CD4-positive, alpha-beta memory T cell (primary cell): ENCODE measurements at regions not wholly inside any gene's neighbourhood (a gene's known extent, or its start where the extent isn't known, plus 50 kb on each side); places are given as distances from the start of the nearest gene placed in this dataset.

ENCODE experiments used
- CTCF ChIA-PET: fragments of 350-600 bp; sonication (Branson Sonifier 250); formaldehyde crosslinking; loops from one replicate; lab custom pipeline; 2021; ENCODE audit warnings: inconsistent platforms; ENCODE audit not compliant: partially characterized antibody; lab: Charles Lee
- POLR2A ChIA-PET: fragments of 350-600 bp; sonication (Branson Sonifier 250); formaldehyde crosslinking; loops from one replicate; lab custom pipeline; 2021; ENCODE audit not compliant: partially characterized antibody; lab: Charles Lee
- DNase-seq, 5 donors: peaks; one replicate each; pipeline versions ENCODE4 v3.0.0 to v3.0.0-alpha.2; 2020 to 2022; ENCODE audit warnings: mixed read lengths in 1 of 5
- H3K27ac ChIP-seq: one replicate; pipeline ENCODE4 v1.7.0; 2013; ENCODE audit warnings: low read depth, low read length
- H3K27me3 ChIP-seq: 2 replicates; pipeline ENCODE4 v1.7.0; 2013; ENCODE audit warnings: mild to moderate bottlenecking, low read length, moderate library complexity; ENCODE audit not compliant: insufficient read depth
- H3K36me3 ChIP-seq: 2 replicates; pipeline ENCODE4 v1.7.0; 2013; ENCODE audit warnings: mild to moderate bottlenecking, low read length, moderate library complexity; ENCODE audit not compliant: insufficient read depth
- H3K4me1 ChIP-seq: 2 replicates; pipeline ENCODE4 v1.7.0; 2013; ENCODE audit warnings: mild to moderate bottlenecking, low read length, moderate library complexity; ENCODE audit not compliant: insufficient read depth
- H3K4me3 ChIP-seq, 2 donors: one replicate each; pipeline ENCODE4 v1.7.0; 2013; ENCODE audit warnings: low read length in 2 of 2, mild to moderate bottlenecking in 1 of 2
- H3K9me3 ChIP-seq, 2 donors: one replicate each; pipeline ENCODE4 v1.7.0; 2013; ENCODE audit warnings: low read length in 2 of 2, control low read depth in 1 of 2; ENCODE audit not compliant: control insufficient read depth in 1 of 2
- H3K27ac Mint-ChIP-seq, 7 donors: one replicate each; pipeline ENCODE4 v1.8.0; 2020 to 2021; ENCODE audit warnings: mixed read lengths in 7 of 7, mild to moderate bottlenecking in 6 of 7, inconsistent platforms in 3 of 7, moderate library complexity in 3 of 7
- H3K27me3 Mint-ChIP-seq, 2 donors: one replicate each; pipeline ENCODE4 v1.8.0; 2020 to 2021; ENCODE audit warnings: mixed read lengths in 2 of 2
- H3K36me3 Mint-ChIP-seq, 2 donors: one replicate each; pipeline ENCODE4 v1.8.0; 2020 to 2021; ENCODE audit warnings: mixed read lengths in 2 of 2, inconsistent platforms in 1 of 2, mild to moderate bottlenecking in 1 of 2
- H3K4me1 Mint-ChIP-seq, 4 donors: one replicate each; pipeline ENCODE4 v1.8.0; 2020 to 2021; ENCODE audit warnings: mixed read lengths in 4 of 4, mild to moderate bottlenecking in 1 of 4
- H3K4me3 Mint-ChIP-seq, 8 donors: one replicate each; pipeline ENCODE4 v1.8.0; 2020 to 2021; ENCODE audit warnings: mixed read lengths in 8 of 8, mild to moderate bottlenecking in 7 of 8, moderate library complexity in 6 of 8, inconsistent platforms in 3 of 8
- H3K9me3 Mint-ChIP-seq, 8 donors: one replicate each; pipeline ENCODE4 v1.8.0; 2020 to 2021; ENCODE audit warnings: mixed read lengths in 8 of 8, mild to moderate bottlenecking in 5 of 8, inconsistent platforms in 3 of 8, moderate library complexity in 1 of 8
- intact Hi-C: fragments of 100-400 bp; cut with micrococcal nuclease; formaldehyde crosslinking; loops from one replicate; pipeline ENCODE4 v1.15.1; 2023

- no peak for DNase-seq
- ChIA-PET POLR2A (no interaction called here), CTCF (no interaction called here)
- Histone ChIP-seq H3K9me3 (no peaks in the 10 kb centered on the region), H3K27ac (no peak overlapping the region), H3K36me3 (no peaks in the 10 kb centered on the region), H3K4me1 (no peaks in the 10 kb centered on the region), H3K27me3 (no peaks in the 10 kb centered on the region), H3K4me3 (no peak overlapping the region)
- Mint-ChIP-seq H3K27ac (no peak overlapping the region), H3K27me3 (peaks cover 24 to 30% of the 10 kb centered on the region in 2 donors), H3K9me3 (peaks cover 0 to 3% (median 1%) of the 10 kb centered on the region in 8 donors), H3K4me1 (no peaks in the 10 kb centered on the region), H3K4me3 (no peak overlapping the region), H3K36me3 (no peaks in the 10 kb centered on the region)
- intact Hi-C loops, result no loop called here
Measured at GRCh38 chr3:194738254-194739093, 52.8 kb downstream of the FAM43A start.

- Mint-ChIP-seq H3K9me3 (peaks cover 0 to 3% (median 1%) of the 10 kb centered on the region in 8 donors), H3K27me3 (peaks cover 23 to 30% of the 10 kb centered on the region in 2 donors), H3K36me3 (no peaks in the 10 kb centered on the region), H3K4me1 (no peaks in the 10 kb centered on the region), H3K4me3 (no peak overlapping the region), H3K27ac (no peak overlapping the region)
- no peak for DNase-seq
- Histone ChIP-seq H3K4me1 (no peaks in the 10 kb centered on the region), H3K9me3 (no peaks in the 10 kb centered on the region), H3K27me3 (no peaks in the 10 kb centered on the region), H3K4me3 (no peak overlapping the region), H3K36me3 (no peaks in the 10 kb centered on the region), H3K27ac (no peak overlapping the region)
- POLR2A ChIA-PET, result no interaction called here
- CTCF ChIA-PET, result no interaction called here
- intact Hi-C loops, result no loop called here
Measured at GRCh38 chr3:194739498-194740284, 54.0 kb downstream of the FAM43A start.

GRCh38 chr3:194740859-194741491, 55.3 kb downstream of the FAM43A start:
- no peaks in the 10 kb centered on the region for H3K4me1 ChIP-seq
- no peak overlapping the region for H3K27ac Mint-ChIP-seq
- peaks cover 18 to 30% of the 10 kb centered on the region in 2 donors for H3K27me3 Mint-ChIP-seq
- H3K9me3 ChIP-seq, result no peaks in the 10 kb centered on the region
- no peaks in the 10 kb centered on the region for H3K9me3 Mint-ChIP-seq
- ChIA-PET CTCF (interaction anchor here (0.7 kb wide), 1 partner anchor 89 kb away, joined by 3 read pairs; no protein-coding TSS in a partner anchor), POLR2A (no interaction called here)
- no peak for DNase-seq
- no peaks in the 10 kb centered on the region for H3K36me3 Mint-ChIP-seq
- intact Hi-C loops, result no loop called here
- no peak overlapping the region for H3K4me3 ChIP-seq
- H3K36me3 ChIP-seq, result no peaks in the 10 kb centered on the region
- no peaks in the 10 kb centered on the region for H3K4me1 Mint-ChIP-seq
- H3K4me3 Mint-ChIP-seq, result no peak overlapping the region
- H3K27me3 ChIP-seq, result no peaks in the 10 kb centered on the region
- H3K27ac ChIP-seq, result no peak overlapping the region

- Histone ChIP-seq H3K27me3 (no peaks in the 10 kb centered on the region), H3K4me1 (no peaks in the 10 kb centered on the region), H3K36me3 (no peaks in the 10 kb centered on the region), H3K27ac (no peak overlapping the region), H3K9me3 (no peaks in the 10 kb centered on the region), H3K4me3 (no peak overlapping the region)
- Mint-ChIP-seq H3K36me3 (no peaks in the 10 kb centered on the region), H3K27ac (no peak overlapping the region), H3K4me1 (no peaks in the 10 kb centered on the region), H3K27me3 (peaks cover 18 to 30% of the 10 kb centered on the region in 2 donors), H3K4me3 (no peak overlapping the region), H3K9me3 (no peaks in the 10 kb centered on the region)
- DNase-seq, result no peak
- CTCF ChIA-PET, result no interaction called here
- intact Hi-C loops, result no loop called here
- POLR2A ChIA-PET, result no interaction called here
Measured at GRCh38 chr3:194741916-194742315, 56.2 kb downstream of the FAM43A start.

- H3K27me3 ChIP-seq, result no peaks in the 10 kb centered on the region
- no peaks in the 10 kb centered on the region for H3K36me3 Mint-ChIP-seq
- no peak overlapping the region for H3K27ac Mint-ChIP-seq
- H3K4me1 ChIP-seq, result no peaks in the 10 kb centered on the region
- H3K36me3 ChIP-seq, result no peaks in the 10 kb centered on the region
- no peak overlapping the region for H3K4me3 Mint-ChIP-seq
- no peaks in the 10 kb centered on the region for H3K4me1 Mint-ChIP-seq
- peaks cover 10 to 16% of the 10 kb centered on the region in 2 donors for H3K27me3 Mint-ChIP-seq
- peaks cover 0 to 5% (median 0%) of the 10 kb centered on the region in 8 donors for H3K9me3 Mint-ChIP-seq
- POLR2A ChIA-PET, result no interaction called here
- intact Hi-C loops, result no loop called here
- DNase-seq, result no peak
- no peak overlapping the region for H3K27ac ChIP-seq
- H3K4me3 ChIP-seq, result no peak overlapping the region
- CTCF ChIA-PET, result no interaction called here
- H3K9me3 ChIP-seq, result no peaks in the 10 kb centered on the region
Measured at GRCh38 chr3:194744826-194745225, 59.1 kb downstream of the FAM43A start.

GRCh38 chr3:194745422-194746184, 59.9 kb downstream of the FAM43A start:
- no peak for DNase-seq
- no peaks in the 10 kb centered on the region for H3K4me1 Mint-ChIP-seq
- Histone ChIP-seq H3K36me3 (no peaks in the 10 kb centered on the region), H3K27ac (no peak overlapping the region), H3K9me3 (no peaks in the 10 kb centered on the region), H3K4me1 (no peaks in the 10 kb centered on the region), H3K4me3 (no peak overlapping the region), H3K27me3 (no peaks in the 10 kb centered on the region)
- H3K9me3 Mint-ChIP-seq, result peaks cover 0 to 5% (median 0%) of the 10 kb centered on the region in 8 donors
- H3K27me3 Mint-ChIP-seq, result peaks cover 7 to 12% of the 10 kb centered on the region in 2 donors
- CTCF ChIA-PET, result interaction anchor here (1.3 kb wide), 1 partner anchor 10 kb away, joined by 3 read pairs; no protein-coding TSS in a partner anchor
- intact Hi-C loops, result no loop called here
- H3K27ac Mint-ChIP-seq, result no peak overlapping the region
- no peak overlapping the region for H3K4me3 Mint-ChIP-seq
- no peaks in the 10 kb centered on the region for H3K36me3 Mint-ChIP-seq
- POLR2A ChIA-PET, result no interaction called here
